Stimulated activated naive CD8-positive, alpha-beta T cell treated with anti-CD3 and anti-CD28 coated beads, Interleukin-15, amount 100 ng/mL, for 72 hours (primary cell): ENCODE measurements at regions not wholly inside any gene's neighbourhood (a gene's known extent, or its start where the extent isn't known, plus 50 kb on each side); places are given as distances from the start of the nearest gene placed in this dataset.
"Not testable (repeated sequence)": the region's sequence is repeated elsewhere in the genome, so short reads cannot be mapped to it uniquely, and the experiment has no call there.

ENCODE experiments used
- ATAC-seq: fragments of 150-1000 bp; cut with Tn5 transposase; 2 replicates; pipeline ENCODE4 v1.10.0; 2021; ENCODE audit warnings: mild to moderate bottlenecking, moderate library complexity
- DNase-seq, 2 donors: peaks; one replicate each; pipeline ENCODE4 v3.0.0; 2021 to 2022
- H3K27ac Mint-ChIP-seq, 2 donors: one replicate each; pipeline ENCODE4 v1.8.0; 2022; ENCODE audit warnings: mild to moderate bottlenecking in 2 of 2, mixed read lengths in 2 of 2, moderate library complexity in 2 of 2
- H3K27me3 Mint-ChIP-seq: one replicate; pipeline ENCODE4 v1.8.0; 2022; ENCODE audit warnings: mixed read lengths
- H3K4me1 Mint-ChIP-seq: one replicate; pipeline ENCODE4 v1.8.0; 2022; ENCODE audit warnings: mild to moderate bottlenecking, mixed read lengths
- H3K4me3 Mint-ChIP-seq, 2 donors: one replicate each; pipeline ENCODE4 v1.8.0; 2022; ENCODE audit warnings: mild to moderate bottlenecking in 2 of 2, mixed read lengths in 2 of 2, moderate library complexity in 1 of 2
- H3K9me3 Mint-ChIP-seq, 2 donors: one replicate each; pipeline ENCODE4 v1.8.0; 2022; ENCODE audit warnings: mixed read lengths in 2 of 2

DNA sequence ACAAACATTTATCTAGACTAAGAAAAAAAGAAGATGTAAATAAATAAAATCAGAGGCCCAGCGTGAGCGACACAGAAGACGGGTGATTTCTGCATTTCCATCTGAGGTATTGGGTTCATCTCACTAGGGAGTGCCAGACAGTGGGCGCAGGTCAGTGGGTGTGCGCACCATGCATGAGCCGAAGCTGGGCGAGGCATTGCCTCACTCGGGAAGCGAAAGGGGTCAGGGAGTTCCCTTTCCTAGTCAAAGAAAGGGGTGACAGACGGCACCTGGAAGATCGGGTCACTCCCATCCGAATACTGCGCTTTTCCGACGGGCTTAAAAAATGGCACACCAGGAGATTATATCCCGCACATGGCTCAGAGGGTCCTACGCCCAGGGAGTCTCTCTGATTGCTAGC is 79.5 kb upstream of the ABCD2 start:
- not testable (repeated sequence) for DNase-seq, H3K27me3 Mint-ChIP-seq, H3K27ac Mint-ChIP-seq, ATAC-seq, H3K4me1 Mint-ChIP-seq, H3K4me3 Mint-ChIP-seq
- peaks cover 23 to 33% of the 10 kb centered on the region in 2 donors for H3K9me3 Mint-ChIP-seq

DNA sequence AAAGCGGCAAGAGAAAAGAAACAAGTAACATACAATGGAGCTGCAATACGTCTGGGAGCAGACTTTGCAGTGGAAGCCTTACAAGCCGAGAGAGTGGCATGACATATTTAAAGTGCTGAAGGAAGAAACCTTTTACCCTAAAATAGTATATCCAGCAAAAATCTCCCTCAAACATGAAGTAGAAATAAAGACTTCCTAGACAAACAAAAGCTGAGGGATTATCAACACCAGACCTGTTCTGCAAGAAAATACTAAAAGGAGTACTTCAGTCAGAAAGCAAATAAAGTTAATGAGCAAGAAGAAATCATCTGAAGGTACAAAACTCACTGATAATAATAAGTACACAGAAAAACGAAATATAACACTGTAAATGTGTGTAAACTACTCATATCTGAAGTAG is 77.5 kb upstream of the ABCD2 start:
- no peaks in the 10 kb centered on the region for H3K4me1 Mint-ChIP-seq

DNA sequence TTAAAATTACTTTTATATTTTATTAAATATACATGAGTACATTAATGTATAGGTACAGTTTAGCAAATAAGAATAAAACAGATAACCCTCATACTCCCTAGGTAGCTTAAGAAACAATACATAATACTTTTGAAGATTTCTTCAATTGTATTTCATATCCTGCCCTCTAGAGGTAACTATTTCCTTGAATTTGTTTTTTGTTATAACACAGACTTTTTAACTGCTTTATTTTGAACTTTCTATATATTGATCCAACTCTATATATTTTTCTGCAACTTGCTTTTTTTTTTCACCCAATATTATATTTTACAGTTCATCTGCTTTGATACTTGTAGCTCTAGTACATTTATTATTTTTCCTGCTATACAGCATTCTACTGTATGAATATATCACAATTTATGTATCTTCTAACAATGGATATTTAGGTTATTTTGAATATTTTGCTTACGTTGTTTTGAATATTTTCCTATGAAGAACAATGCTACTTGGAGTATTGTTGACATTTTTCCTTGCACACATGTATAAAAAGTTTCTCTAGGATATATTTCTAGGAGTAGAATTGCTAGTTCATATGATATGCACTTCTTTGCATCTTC is 72.8 kb upstream of the ABCD2 start:
- H3K4me3 Mint-ChIP-seq = no peak overlapping the region
- H3K27ac Mint-ChIP-seq = no peak overlapping the region
- H3K4me1 Mint-ChIP-seq = no peaks in the 10 kb centered on the region
- H3K27me3 Mint-ChIP-seq = no peaks in the 10 kb centered on the region
- ATAC-seq (no peak), DNase-seq (no peak)
- H3K9me3 Mint-ChIP-seq = peaks cover 10% of the 10 kb centered on the region in 2 donors

More for the DNA sequence above, 77.5 kb upstream of the ABCD2 start:
- no peak for DNase-seq
- H3K27ac Mint-ChIP-seq = no peak overlapping the region
- ATAC-seq = no peak
- peaks cover 23 to 27% of the 10 kb centered on the region in 2 donors for H3K9me3 Mint-ChIP-seq
- H3K27me3 Mint-ChIP-seq = no peaks in the 10 kb centered on the region
- H3K4me3 Mint-ChIP-seq = no peak overlapping the region

DNA sequence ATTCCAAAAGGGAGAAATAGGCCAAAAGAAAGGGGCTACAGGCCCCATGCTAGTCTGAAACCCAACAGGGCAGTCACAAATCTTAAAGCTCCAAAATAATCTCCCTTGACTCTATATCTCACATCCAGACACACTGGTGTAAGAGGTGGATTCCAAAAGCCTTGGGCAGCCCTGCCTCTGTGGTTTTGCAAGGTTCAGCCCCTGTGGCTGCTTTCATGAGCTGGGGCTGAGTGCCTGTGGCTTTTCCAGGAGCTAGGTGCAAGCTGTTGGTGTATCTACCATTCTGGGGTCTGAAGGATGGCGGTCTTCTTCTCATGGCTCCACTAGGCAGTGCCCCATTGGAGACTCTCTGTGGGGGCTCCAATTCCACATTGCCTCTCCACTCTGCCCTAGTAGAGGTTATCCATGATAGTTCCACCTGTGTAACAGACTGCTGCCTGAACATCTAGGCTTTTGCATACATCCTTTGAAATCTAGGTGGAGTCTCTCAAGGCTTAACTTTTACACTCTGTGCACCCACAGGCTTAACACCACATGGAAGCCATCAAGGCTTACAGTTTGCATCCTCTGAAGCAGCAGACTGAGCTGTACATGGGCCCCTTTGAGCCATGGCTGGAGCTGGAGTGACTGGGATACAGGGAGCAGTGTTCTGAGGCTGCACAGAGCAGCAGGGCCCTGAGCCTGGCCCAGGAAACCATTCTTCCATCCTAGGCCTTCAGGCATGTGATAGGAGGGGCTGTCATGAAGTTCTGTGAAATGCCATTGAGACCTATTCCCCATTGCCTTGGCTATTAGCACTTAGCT is 66.5 kb upstream of the ABCD2 start:
- Mint-ChIP-seq H3K4me3 (peak overlapping the region in 1 of 2 donors; percentile 40), H3K9me3 (peaks cover 7 to 14% of the 10 kb centered on the region in 2 donors), H3K27me3 (no peaks in the 10 kb centered on the region), H3K27ac (no peak overlapping the region), H3K4me1 (peaks cover 26% of the 10 kb centered on the region)
- DNase-seq (peak in 1 of 2 donors; percentile 39), ATAC-seq (peak; percentile 86)

DNA sequence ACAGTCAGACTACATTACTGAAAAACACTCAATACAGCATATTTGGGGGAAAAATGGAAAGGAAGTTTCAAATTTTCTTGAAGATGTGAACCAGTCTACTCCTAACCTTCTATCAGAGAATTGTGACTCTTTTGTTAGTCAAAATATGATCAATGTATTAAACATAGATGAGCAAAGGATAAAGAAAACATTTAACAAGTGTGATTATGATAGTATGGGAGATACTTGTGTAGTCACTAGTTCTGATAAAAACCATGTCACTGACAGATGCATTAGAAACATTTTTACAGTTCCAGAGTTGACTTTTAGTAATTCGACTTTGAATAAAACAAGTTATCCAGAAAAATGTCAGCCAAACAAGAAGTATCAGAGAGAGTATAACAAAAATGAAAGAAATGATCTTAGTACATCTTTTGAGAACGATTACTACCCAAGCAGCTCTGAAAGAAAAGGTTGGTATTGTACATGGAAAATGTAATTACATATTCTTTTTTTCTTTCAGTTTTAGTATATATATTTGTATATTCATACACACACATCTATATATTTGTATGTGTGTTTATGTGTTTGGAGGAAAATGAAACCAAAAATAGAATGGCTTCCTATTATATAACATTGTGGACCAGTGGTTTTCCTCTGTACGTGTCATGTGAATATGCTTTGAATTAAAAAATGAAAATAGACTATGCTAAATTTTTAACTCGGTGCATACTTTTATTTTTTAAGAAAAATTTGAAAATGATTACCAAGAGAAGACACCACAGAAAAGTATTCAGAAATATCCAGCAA is 63.3 kb upstream of the ABCD2 start:
- Mint-ChIP-seq H3K4me3 (peak overlapping the region; percentile 78 to 79), H3K4me1 (peaks cover 26% of the 10 kb centered on the region), H3K27ac (peak overlapping the region; percentile 93 to 98), H3K9me3 (peaks cover 25 to 37% of the 10 kb centered on the region in 2 donors), H3K27me3 (no peaks in the 10 kb centered on the region)
- peak; percentile 65 for ATAC-seq
- DNase-seq = no peak

DNA sequence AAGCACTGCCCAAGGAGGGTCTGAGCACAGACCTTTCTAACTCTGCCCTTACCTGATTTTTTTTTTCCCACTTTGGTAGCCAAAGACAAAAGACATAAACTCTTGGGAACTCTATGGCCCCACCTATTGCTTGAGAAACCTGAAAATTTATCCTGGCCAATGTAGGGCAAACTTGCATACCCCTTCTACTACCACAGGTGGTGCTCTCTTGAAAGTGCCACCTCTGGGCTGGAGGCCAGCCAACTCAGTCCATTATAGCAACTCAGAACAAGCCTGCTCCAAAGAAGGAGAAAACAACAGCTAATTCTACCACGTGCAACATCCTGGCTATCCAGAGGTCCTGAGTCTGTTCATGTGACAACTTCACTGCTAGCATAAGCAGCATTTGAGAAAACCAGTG is 55.7 kb upstream of the ABCD2 start:
- Mint-ChIP-seq H3K27me3 (no peaks in the 10 kb centered on the region), H3K4me3 (no peak overlapping the region), H3K4me1 (peaks cover 43% of the 10 kb centered on the region), H3K9me3 (peaks cover 44 to 65% of the 10 kb centered on the region in 2 donors), H3K27ac (no peak overlapping the region)
- no peak for DNase-seq
- ATAC-seq = no peak

DNA sequence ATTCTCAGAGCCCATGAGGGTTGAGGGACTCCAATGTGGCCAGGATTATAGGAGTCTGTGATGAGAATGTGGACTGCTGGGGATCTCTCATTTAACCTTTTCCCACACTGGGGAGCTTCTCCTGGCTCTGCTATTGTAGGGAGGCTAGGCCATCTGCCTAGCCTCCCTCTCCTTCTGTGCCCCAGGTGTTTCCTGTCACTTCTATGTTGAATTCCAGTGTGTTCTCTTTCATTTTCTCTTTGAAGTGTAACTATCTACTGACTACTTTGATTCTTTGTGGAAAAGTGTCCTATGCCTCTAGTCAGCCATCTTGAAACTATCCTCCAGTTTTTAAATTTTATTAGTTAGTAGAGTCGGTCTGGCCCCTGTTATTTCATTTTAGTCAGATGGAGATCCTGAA is 53.4 kb upstream of the ABCD2 start:
- ATAC-seq (no peak), DNase-seq (no peak)
- Mint-ChIP-seq H3K27me3 (no peaks in the 10 kb centered on the region), H3K4me3 (no peak overlapping the region), H3K27ac (peak overlapping the region in 1 of 2 donors; percentile 2), H3K4me1 (peaks cover 56% of the 10 kb centered on the region), H3K9me3 (peaks cover 43 to 57% of the 10 kb centered on the region in 2 donors)

DNA sequence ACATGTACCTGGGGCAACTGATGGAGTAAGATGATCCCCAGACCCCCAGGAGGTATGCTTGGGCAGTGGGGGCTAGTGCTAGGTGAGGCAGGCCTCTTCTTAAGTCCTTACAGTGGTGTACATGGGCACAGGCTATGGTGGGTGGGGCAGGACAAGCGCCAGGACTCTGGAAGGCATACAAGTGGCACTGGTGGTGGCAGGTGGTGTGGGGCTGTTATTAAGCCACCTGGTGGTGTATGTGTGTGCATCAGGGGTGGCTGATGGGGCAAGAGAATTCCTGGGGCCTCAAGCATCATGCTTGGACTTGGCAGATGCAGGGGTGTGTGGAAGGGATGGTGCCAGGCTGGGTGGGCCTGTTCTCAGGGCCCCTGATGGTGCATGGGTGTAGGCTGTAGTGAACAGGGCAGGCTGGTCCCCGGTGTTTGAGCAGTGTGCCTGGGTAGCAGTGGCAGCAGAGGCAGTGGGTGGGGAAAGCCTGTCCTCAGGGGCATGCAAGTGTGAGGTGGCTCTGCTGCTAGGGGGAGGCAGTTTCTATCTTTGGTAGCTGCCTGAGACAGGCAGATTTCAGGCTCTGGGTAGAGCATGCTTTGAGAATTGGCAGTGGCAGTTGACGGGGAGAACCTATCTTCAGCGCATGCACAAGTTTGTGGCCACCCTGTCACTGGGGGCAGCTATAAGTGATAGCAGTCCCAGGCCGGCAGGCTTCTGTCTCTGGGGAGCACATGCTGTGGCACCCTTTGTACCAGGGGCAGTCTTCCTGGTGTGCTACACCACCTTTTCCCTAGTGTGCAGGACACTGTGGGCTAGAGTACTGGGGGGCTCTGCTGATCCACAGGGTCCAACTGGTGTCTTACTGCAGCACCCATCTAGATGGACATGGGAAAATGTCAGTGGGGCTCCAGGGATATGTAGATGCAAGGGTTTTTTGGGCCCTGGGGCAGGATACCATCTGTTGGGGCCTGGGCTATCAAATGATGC is 52.6 kb upstream of the ABCD2 start:
- H3K27ac Mint-ChIP-seq = peak overlapping the region; percentile 41 to 79
- no peaks in the 10 kb centered on the region for H3K27me3 Mint-ChIP-seq
- peaks cover 56% of the 10 kb centered on the region for H3K4me1 Mint-ChIP-seq
- peaks cover 47 to 60% of the 10 kb centered on the region in 2 donors for H3K9me3 Mint-ChIP-seq
- no peak overlapping the region for H3K4me3 Mint-ChIP-seq
- ATAC-seq = peak; percentile 40
- no peak for DNase-seq

DNA sequence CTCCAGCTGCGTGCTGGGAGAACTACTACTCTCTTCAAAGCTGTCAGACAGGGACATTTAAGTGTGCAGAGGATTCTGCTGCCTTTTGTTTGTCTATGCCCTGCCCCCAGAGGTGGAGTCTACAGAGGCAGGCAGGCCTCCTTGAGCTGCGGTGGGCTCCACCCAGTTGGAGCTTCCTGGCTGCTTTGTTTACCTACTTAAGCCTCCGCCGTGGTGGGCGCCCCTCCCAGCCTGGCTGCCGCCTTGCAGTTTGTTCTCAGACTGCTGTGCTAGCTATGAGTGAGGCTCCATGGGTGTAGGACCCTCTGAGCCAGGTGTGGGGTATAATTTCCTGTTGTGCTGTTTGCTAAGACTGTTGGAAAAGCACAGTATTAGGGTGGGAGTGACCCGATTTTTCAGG is 49.9 kb upstream of the ABCD2 start:
- H3K27me3 Mint-ChIP-seq, H3K27ac Mint-ChIP-seq, DNase-seq, ATAC-seq: not testable (repeated sequence)
- peaks cover 55% of the 10 kb centered on the region in 2 donors for H3K9me3 Mint-ChIP-seq
- H3K4me3 Mint-ChIP-seq = peak overlapping the region in 1 of 2 donors; percentile 42
- peaks cover 44% of the 10 kb centered on the region for H3K4me1 Mint-ChIP-seq
